GM19023 (cell line): ENCODE measurements at regions not wholly inside any gene's neighbourhood (a gene's known extent, or its start where the extent isn't known, plus 50 kb on each side); places are given as distances from the start of the nearest gene placed in this dataset.

ENCODE experiments used
- ATAC-seq: cut with Tn5 transposase; IDR thresholded peaks from one replicate; pipeline ENCODE4 v1.9.1; 2021; ENCODE audit warnings: mild to moderate bottlenecking, moderate library complexity; ENCODE audit not compliant: unreplicated experiment

DNA sequence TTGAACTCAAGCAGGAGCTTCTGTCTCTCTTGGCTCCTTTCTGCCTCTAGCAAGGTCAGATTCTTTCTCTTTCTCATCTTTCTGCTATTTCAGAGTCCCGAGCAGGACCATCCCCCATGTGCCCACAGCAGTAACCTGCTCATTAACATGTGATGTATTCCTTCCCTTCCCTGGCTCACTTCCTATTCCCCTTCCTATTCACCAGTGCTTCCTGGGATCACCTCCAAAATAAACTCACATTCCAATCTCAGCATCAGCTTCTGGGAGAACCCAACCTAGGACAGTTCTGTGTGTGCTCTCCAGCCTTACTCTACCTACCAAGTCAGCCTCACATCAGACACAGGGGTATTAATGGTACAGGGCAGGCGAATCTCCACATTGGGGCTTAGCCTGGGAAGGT is 546.4 kb upstream of the SALL1 start:
- ATAC-seq, result no peak

DNA sequence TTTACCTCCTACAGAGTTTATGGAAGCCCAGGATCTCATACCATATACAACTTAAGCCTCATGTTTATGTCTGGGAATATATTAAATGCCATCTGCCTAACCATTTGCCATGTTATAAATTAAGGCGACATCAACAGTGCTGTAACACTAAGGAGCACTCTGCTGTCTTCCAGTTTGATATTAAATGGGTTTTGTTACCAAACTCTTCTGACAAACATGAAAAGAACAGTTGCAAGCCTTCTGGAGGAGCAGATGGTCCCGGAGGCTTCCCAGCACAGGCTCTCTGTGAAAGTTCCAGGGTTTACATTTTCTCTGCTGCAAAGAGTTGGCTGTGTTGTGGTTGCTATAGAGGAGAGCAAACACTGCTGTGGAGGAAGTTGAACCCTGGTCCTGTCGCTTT is 545.3 kb upstream of the SALL1 start:
- ATAC-seq, result no peak

DNA sequence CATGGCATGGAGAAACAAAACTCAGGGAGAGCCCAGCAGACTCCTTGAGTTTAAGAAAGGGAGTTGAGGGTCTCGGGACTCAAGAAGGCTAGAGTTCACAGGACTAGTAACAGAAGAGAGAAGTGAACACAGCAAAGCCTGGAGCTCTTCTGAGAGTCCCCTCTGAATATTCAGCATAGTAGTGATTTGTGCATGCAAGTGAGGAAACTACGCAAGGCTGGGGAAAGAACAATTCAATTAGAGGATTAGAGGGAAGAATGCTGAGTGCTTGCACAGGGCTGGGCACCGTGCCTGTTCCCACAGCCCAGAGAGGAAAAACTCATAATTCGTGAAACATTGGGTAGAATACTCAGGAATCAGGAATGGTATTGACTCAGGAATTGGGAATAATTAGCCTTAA is 540.0 kb upstream of the SALL1 start:
- ATAC-seq, result no peak

DNA sequence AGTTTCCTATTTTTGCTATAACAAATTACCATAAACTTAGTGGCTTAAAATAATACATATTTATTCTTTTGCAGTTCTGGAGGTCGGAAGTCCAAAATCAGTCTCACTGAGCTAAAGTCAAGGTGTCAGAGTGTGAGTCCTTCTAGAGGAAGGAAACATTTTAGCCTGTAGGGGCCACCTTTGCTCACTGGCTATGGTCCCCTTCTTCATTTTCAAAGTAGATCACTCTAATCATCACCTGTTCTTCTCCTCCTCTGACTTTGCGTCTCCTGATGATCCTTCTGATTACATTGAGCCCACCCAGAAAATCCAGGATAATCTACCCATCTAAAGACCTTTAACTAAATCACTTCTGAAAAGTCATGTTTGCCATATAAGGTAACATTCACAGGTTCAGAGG is 534.4 kb upstream of the SALL1 start:
- no peak for ATAC-seq

DNA sequence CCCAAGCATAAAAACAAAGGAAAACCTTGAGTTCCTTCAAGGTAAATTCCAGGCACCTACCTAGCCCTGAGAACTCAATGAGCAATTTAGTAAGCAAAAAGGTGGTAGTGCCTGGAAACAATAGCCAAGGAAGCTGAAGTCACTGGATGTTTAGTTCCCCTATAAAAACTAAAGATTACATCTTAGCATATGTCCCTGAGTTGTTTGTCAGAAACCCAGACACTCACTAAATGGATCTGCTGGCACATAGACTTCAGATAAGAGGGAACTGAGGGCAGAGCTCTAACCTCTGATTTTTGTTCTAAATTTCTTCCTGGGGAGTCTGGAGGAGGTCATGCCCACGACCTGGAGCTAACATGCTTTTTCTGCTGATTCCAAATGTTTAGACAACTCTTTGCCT is 532.8 kb upstream of the SALL1 start:
- no peak for ATAC-seq

DNA sequence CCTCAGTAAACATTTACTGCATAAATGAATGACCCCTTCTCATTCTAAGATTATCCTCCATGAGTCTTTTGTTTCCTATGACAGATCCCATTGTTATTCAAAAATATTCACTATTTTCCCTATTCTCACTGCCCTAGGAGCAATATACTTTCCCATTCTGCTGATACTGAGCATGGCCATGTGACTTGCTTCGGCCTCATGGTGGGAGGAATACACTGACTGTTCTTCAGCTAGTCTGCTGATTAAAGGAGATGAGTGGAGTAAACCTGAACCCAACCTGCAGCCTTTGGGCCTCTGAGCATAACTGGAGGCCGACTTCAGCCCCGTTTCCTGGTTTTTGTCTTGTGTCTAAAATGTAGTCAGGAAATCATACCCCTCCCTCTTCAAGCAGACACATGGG is 531.8 kb upstream of the SALL1 start:
- ATAC-seq, result no peak

DNA sequence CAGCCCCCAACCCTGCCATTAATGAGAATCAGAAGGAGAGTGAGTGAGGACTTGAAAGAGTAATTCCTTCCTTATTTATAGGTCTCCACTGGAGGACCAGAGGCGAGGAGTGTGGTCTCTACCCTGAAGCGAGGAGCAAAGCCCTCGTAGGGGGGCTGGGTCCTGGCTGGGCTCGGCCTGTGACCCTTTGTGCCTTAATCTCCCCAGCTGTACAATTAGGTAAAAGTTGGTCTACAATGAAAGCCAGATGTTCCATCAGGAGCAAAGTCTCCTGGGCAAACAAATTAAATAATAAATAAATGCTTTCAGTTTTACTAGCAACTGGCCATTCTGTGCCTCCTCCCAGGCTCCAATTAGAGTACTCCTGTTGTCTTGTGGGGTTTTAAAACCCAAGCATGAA is 523.5 kb upstream of the SALL1 start:
- no peak for ATAC-seq

DNA sequence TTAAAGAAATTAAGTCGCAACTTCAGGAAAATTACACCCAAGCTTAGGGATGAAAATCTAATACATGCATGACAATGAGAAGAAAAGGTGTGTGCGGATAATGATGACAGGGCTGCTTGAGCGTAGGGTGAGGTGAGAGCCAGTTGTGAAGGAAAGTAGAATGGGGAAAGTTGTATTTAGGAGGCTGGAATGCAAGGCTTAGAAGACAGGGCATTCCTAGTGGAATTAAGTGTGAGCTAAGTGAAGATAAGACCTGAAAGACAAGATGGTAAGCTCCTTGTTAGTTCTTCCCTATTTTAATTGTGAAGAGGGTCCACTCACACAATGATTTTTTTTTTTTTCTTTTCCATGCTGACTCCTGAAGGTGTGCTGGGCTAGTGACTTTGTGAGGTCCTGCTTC is 519.5 kb upstream of the SALL1 start:
- no peak for ATAC-seq

DNA sequence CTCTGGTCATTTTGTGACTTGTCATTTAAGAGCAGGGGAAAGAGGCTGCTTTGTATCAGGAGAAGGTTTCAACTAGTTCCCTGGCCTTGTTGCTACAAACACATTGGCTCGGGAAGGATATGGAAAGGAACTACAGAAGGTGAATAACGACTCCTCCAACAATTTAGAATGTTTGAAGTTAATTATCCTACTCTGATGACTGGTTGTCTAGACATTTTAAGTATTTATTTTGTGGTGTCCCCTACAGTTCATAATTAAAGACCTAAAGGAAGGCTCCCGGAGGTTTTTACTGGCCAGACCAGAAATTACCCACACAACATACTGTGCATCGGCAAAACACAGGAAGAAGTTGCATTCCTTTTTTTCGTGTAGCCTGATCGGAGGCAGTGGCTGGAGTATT is 515.8 kb upstream of the SALL1 start:
- ATAC-seq, result no peak

DNA sequence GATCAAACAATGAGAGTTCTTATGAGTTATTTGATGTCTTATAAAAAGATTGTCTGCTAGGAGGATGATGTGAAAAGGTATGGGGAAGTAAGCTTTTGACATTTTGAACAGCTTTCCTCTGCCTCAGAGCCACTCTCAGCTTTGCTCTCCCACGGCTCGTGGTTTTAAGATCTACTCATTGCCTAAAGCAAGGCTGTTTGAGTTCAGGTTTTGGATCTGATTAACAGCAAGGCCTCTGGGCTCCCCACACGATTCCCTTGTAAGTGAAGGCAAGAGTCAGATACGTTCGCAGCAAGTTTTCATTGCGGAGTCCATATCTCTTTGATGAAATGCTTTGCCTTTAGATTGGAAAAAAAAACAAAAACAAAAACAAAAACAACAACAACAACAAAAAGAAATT is 515.0 kb upstream of the SALL1 start:
- ATAC-seq, result no peak

DNA sequence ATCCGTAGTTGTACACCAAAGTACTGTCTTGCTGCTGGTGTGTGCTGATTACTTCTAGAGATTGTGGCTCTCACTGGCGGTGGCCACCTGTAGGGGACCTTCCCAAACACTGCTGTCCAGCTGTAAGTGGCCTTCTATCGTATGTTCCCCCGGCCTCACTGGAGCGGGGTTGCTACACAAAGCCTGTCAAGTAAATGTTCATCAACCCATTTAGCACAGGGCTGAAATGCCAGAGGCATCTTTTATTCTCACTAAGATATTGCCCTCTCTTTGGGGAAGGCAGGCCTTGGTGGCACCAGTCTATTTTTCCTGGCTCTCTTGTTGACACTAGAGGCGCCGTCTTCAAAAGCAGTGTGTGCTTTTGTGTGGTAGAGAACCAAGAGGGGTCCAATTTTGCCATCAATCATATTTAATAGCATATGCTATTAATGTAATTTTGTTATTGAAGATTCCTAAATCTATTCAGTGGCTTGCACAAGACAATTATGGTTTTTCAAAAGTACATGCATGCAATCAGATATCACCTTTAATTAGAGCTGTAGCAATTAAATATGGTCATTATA is 514.4 kb upstream of the SALL1 start:
- no peak for ATAC-seq

DNA sequence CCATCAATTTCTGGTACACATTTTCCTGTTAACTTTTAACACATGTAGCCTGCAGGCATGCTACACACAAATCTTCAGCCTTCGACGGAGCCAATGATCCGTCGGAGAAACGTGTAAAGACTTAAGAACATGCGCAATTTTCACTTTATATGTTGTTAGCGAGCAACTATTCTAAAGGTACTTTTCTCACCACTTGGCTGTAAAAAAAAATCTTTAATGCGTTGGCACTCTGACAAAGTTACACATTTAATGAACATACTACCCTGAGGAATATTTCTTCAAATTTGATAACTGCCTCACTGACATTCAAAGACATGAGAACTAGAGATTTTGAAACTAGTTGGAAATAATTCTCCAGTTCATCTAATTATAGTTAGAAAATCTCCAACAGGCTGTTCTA is 507.5 kb upstream of the SALL1 start:
- no peak for ATAC-seq

DNA sequence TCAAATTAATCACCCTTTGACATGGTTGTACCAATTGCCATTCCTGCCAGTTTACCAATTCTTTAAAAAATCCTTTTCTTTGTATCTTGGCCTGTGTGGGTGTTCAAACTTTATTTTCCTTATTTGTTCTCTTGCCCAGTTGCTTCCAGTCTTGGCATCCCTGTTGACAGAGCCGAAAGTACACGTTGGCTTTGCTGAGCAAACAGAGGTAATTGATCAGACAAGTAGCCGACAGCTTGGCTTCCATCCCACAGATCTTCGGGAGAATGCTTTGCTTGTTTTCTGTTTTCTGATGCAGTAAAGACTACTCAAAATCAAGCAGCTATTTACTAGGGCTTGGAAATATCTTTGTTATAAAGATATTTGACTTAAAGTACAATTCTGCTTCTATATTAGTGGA is 506.8 kb upstream of the SALL1 start:
- no peak for ATAC-seq

DNA sequence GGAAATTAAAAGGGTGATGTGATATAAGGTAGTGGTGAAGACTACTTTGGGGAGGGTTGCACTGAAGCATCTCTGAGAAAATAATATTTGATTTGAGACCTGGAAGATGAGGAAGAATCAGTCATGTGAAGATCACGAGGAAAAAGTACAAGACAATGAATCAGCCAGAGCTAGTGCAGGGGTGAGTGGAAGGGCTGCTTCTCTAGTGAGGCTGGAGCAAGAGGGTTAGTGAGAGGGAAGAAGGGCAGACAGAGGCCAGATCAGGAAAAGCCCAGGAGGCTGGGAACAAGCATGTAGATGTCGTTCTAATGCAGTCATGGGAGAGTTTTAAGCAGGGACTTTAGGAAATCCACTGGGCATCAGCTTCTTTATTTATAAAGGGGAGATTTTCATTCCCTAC is 504.2 kb upstream of the SALL1 start:
- no peak for ATAC-seq

DNA sequence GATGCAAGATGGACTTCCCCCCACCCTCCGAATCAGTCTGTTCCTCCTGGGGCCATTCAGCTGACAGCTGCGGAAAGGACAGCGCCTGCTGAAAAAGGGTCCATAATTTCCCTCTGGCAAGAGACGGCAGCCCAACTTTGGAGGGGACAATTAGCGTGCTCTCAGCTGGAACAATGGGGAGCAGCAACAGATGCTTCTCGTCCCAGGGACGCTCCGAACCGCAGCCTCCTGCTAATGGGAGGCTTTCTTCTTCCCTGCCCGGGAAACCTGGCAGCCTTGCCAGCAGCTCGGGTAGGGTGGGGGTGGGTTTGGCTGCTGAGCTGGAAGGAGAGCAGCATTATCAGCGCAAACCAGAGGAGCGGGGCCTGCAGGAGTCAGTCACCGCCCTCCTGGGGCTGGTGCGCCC is 500.0 kb upstream of the SALL1 start:
- ATAC-seq, result no peak

DNA sequence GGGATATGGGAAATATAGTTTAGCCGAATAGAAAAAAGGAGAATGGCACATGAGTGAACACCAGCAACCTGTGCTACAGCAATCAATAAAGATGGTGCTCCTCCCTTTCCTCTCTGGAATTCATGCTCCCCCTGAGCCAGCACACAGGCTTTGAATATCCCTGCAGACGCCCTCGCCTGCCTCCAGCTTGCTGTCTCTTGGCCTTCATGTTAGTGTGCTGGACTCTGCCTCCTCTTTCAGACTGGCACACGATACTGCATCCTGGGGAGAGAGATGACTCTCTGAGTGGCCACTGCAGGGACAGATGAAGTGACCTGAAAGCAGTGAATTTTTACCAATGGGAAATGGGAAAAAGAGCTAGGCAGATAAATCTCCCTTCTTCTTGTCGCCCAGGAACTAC is 498.6 kb upstream of the SALL1 start:
- no peak for ATAC-seq

DNA sequence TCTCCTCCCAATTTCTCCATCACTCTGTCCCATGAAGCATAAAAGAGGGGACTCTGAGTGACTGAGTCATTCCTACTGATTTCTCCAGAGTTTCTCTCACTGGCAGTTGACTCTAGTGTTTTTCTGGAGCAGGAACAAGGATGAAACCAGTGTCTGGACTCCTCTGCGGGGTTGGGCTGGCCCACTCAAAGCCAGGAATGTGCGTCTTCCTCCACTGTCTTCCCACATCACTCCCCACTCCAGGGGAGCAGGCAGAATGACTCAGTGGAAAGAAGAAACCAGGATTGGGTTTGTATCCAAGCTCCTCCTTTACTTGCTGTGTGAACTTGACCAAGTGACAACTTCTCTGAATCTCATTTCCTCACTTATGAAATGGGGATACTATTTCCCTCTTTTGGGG is 497.5 kb upstream of the SALL1 start:
- ATAC-seq, result no peak

DNA sequence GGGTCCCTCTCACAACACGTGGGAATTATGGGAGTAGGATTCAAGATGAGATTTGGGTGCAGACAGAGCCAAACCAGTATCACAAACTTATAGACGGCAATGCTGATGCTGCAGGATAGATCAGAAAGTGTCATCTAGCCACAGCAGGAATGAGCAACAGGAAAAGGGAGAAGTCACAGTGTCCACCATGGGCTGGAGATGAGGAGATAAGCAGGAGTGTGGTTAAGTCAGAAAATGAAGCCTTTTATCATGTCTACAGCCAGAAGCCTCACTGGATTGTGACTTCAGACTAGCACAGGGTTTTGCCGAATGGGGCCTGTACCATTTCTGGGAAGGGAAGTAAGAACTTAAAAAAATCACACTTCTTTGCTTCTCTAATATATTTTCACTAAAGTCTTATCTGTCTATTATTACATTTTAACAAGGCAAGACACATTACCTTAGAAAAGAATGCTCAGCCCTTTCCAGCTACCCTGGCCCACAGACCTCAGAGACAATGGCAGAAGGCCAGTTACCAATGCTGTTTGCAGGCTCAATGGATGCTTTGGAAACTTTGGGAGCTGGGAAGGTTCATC is 490.2 kb upstream of the SALL1 start:
- ATAC-seq, result no peak

DNA sequence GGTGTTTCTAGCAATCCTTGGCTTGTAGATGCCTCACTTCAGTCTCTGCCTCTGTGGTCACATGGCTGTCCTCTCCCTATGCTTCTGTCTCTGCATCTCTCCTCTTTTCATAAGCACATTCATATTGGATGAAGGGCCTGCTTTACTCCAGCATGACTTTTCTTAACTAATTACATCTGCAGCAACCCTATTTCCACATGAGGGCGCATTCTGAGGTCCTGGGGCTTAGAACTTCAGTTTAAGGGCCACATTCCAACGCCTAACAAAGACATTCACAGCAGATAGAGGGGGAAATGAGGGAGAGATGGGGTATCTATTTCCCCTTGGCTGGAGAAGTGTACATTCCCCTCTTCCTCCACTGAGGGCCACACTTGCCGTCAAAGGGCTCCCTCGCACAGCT is 489.1 kb upstream of the SALL1 start:
- ATAC-seq, result no peak

DNA sequence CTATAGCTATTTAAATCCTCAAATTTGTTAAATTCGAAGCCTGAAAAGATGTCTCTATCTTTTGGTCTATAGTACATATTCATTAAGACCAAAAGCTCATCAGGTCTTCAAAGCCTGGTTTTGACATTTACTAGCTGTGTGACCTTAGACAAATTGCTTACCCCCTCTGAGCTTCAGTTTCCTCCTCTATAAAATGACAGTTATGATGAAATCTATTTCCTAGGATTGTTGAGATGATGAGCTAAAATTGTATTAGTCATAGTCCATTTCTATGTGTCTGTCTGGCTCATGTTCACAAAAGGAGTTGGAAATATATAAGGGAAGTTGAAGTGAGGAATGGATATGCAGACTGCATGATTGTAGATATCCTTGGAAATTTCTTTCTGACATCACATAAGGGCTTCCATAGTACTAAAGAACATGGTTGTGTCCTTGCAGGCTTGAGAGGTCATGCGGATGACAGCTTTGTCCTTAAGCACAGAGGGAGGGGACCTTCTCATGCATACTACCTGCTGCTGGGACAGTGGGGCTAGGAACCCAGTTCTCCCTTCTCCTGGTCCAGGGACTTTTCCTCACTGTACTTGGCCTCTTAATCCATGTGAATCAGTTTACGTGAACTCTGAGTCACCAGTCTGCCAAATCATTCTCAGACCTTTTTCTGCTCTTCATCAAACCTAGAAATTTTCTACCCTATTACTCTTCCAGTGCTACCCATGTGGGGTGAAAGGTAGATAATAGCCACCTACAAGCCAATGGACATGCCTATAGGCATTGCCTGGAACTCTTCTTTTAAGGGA is 487.5 kb upstream of the SALL1 start:
- ATAC-seq, result no peak

DNA sequence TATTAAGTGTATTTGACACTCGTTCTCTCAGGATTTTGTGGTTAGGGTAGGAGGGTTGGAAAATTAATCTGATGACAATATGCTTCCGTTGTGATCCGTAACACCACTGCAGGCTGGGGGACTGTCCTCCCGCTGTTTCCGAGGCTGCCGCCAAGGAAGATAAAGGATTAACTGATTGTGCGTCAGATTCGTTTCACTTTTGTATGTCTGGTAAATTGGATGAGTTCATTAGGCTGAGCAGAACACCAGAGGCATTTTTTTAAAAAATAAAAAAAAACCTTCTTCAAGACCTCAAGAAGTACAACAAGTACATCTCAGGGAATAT is 486.7 kb upstream of the SALL1 start:
- ATAC-seq, result no peak

DNA sequence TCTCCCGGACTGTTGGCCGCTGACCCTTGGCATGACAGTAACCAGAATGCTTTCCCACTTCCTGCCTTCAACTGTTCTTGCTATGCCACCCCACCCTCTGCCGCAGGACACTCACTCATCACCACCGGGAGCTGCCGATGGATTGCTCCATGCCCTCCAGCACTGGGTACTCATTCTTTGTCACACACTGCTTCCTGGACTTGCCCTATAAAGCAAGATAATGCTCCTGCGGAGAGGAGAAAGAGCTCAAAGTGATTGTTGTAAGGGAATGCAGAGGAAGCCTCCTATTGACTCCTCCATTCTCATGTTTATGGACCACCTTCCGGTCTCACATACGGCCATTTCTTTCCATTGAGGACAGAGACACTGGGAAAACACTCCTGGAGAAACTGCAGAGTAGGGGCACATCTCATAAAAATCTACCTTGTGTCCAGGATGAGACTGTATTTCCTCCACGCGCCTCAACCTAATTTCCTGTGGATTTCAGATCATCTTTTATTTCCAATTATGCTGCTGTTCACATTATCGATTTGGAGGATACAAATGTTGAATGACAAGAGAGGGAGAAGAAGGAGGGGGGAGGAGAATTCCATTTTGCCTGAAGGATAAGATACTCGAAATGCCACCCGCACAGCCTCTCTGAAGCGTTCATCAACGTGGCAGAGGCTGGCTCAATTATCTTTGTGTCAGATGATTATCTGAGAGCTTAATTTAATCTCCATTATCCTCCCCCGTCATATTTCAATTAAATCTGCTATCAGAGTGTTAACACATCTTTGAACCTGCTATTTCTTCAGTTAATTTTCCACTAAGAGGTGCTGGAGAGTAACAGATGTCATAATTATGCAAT is 486.1 kb upstream of the SALL1 start:
- ATAC-seq, result no peak
